Astrocyte (in vitro differentiated cells and primary cell): ENCODE measurements at regions not wholly inside any gene's neighbourhood (a gene's known extent, or its start where the extent isn't known, plus 50 kb on each side); places are given as distances from the start of the nearest gene placed in this dataset.

ENCODE experiments used
- DNase-seq: peaks from one replicate; pipeline ENCODE4 v3.0.0-alpha.2; 2010; ENCODE audit warnings: low read depth
- FAIRE-seq: peaks from 2 replicates; lab custom pipeline; 2011; peaks lifted over from hg19 to GRCh38; lab: Jason Lieb, UNC
- H2AFZ ChIP-seq: 2 replicates; pipeline ENCODE4 v1.6.0; 2012; ENCODE audit warnings: low read depth, low read length, inconsistent platforms
- H3K27ac ChIP-seq: 2 replicates; pipeline ENCODE4 v1.5.1; 2011; ENCODE audit warnings: low read depth, low read length, inconsistent platforms
- H3K27me3 ChIP-seq: 2 replicates; pipeline ENCODE4 v1.6.0; 2011; ENCODE audit warnings: low read length, inconsistent platforms; ENCODE audit not compliant: insufficient read depth
- H3K36me3 ChIP-seq: 2 replicates; pipeline ENCODE4 v1.5.1; 2011; ENCODE audit warnings: low read length, inconsistent platforms; ENCODE audit not compliant: insufficient read depth
- H3K4me1 ChIP-seq: 2 replicates; pipeline ENCODE4 v1.5.1; 2011; ENCODE audit warnings: low read length, inconsistent platforms; ENCODE audit not compliant: insufficient read depth
- H3K4me2 ChIP-seq: 2 replicates; pipeline ENCODE4 v1.6.0; 2012; ENCODE audit warnings: low read length, inconsistent platforms
- H3K4me3 ChIP-seq: 2 replicates; pipeline ENCODE4 v1.5.1; 2011; ENCODE audit warnings: low read depth, mild to moderate bottlenecking, low read length, inconsistent platforms; ENCODE audit not compliant: insufficient read depth
- H3K79me2 ChIP-seq: 2 replicates; pipeline ENCODE4 v1.6.0; 2012; ENCODE audit warnings: mild to moderate bottlenecking, low read length, inconsistent platforms; ENCODE audit not compliant: insufficient read depth
- H3K9ac ChIP-seq: 2 replicates; pipeline ENCODE4 v1.6.0; 2012; ENCODE audit warnings: mild to moderate bottlenecking, low read length, inconsistent platforms
- H3K9me3 ChIP-seq: 2 replicates; pipeline ENCODE4 v1.5.1; 2012; ENCODE audit warnings: low read depth, mild to moderate bottlenecking, low read length, inconsistent platforms; ENCODE audit not compliant: insufficient read depth
- H4K20me1 ChIP-seq: 2 replicates; pipeline ENCODE4 v1.6.0; 2012; ENCODE audit warnings: low read length, inconsistent platforms; ENCODE audit not compliant: insufficient read depth
- H3K27ac Mint-ChIP-seq: one replicate; pipeline ENCODE4 v1.8.0; 2021; ENCODE audit warnings: mild to moderate bottlenecking, mixed read lengths; ENCODE audit not compliant: unreplicated experiment
- H3K27me3 Mint-ChIP-seq: one replicate; pipeline ENCODE4 v1.8.0; 2021; ENCODE audit warnings: low read depth, mixed read lengths; ENCODE audit not compliant: unreplicated experiment
- H3K36me3 Mint-ChIP-seq: one replicate; pipeline ENCODE4 v1.8.0; 2021; ENCODE audit warnings: low read depth, mixed read lengths; ENCODE audit not compliant: unreplicated experiment
- H3K4me1 Mint-ChIP-seq: one replicate; pipeline ENCODE4 v1.8.0; 2021; ENCODE audit warnings: low read depth, mixed read lengths; ENCODE audit not compliant: unreplicated experiment
- H3K4me3 Mint-ChIP-seq: one replicate; pipeline ENCODE4 v1.8.0; 2021; ENCODE audit warnings: mild to moderate bottlenecking, moderate library complexity, mixed read lengths; ENCODE audit not compliant: unreplicated experiment
- H3K9me3 Mint-ChIP-seq: one replicate; pipeline ENCODE4 v1.8.0; 2021; ENCODE audit warnings: mild to moderate bottlenecking, mixed read lengths; ENCODE audit not compliant: unreplicated experiment
- CTCF ChIP-seq: IDR thresholded peaks from 2 replicates; pipeline ENCODE4 v1.5.1; 2011; ENCODE audit warnings: low read depth, mild to moderate bottlenecking, inconsistent platforms, low read length, moderate library complexity; ENCODE audit not compliant: insufficient read depth
- EZH2 ChIP-seq: IDR thresholded peaks from 2 replicates; pipeline ENCODE4 v1.6.1; 2012; ENCODE audit warnings: mild to moderate bottlenecking, low read length, inconsistent platforms; ENCODE audit not compliant: insufficient read depth

GRCh38 chr17:77399319-77399957 lies 258.7 kb downstream of the SEC14L1 start:
- Histone ChIP-seq H4K20me1 (peaks cover 74% of the 10 kb centered on the region), H3K4me2 (no peak overlapping the region), H3K9me3 (no peaks in the 10 kb centered on the region), H2AFZ (no peak overlapping the region), H3K4me1 (peaks cover 36% of the 10 kb centered on the region), H3K4me3 (no peak overlapping the region), H3K27ac (no peak overlapping the region), H3K36me3 (peaks cover 2% of the 10 kb centered on the region), H3K79me2 (peaks cover 98% of the 10 kb centered on the region), H3K27me3 (no peaks in the 10 kb centered on the region), H3K9ac (no peak overlapping the region)
- peaks cover 21% of the 10 kb centered on the region for H3K4me1 Mint-ChIP-seq
- no peak overlapping the region for H3K4me3 Mint-ChIP-seq
- H3K9me3 Mint-ChIP-seq: no peaks in the 10 kb centered on the region
- TF ChIP-seq CTCF (no peak), EZH2 (no peak)
- FAIRE-seq: no peak
- H3K27ac Mint-ChIP-seq: no peak overlapping the region
- peaks cover 23% of the 10 kb centered on the region for H3K36me3 Mint-ChIP-seq
- DNase-seq: no peak
- no peaks in the 10 kb centered on the region for H3K27me3 Mint-ChIP-seq

GRCh38 chr17:77400445-77400870 lies 259.7 kb downstream of the SEC14L1 start:
- no peak overlapping the region for H2AFZ ChIP-seq
- no peak overlapping the region for H3K27ac ChIP-seq
- peaks cover 23% of the 10 kb centered on the region for H3K36me3 Mint-ChIP-seq
- no peaks in the 10 kb centered on the region for H3K27me3 ChIP-seq
- H3K4me3 Mint-ChIP-seq: no peak overlapping the region
- H3K79me2 ChIP-seq: peaks cover 98% of the 10 kb centered on the region
- peaks cover 2% of the 10 kb centered on the region for H3K36me3 ChIP-seq
- DNase-seq: no peak
- no peaks in the 10 kb centered on the region for H3K27me3 Mint-ChIP-seq
- no peak overlapping the region for H3K4me2 ChIP-seq
- H3K27ac Mint-ChIP-seq: peak overlapping the region; percentile 47
- H3K4me1 Mint-ChIP-seq: peaks cover 22% of the 10 kb centered on the region
- FAIRE-seq: no peak
- no peak overlapping the region for H3K4me3 ChIP-seq
- peaks cover 71% of the 10 kb centered on the region for H4K20me1 ChIP-seq
- H3K4me1 ChIP-seq: peaks cover 40% of the 10 kb centered on the region
- no peaks in the 10 kb centered on the region for H3K9me3 Mint-ChIP-seq
- no peaks in the 10 kb centered on the region for H3K9me3 ChIP-seq
- no peak for TF ChIP-seq EZH2
- no peak for TF ChIP-seq CTCF
- H3K9ac ChIP-seq: peak overlapping the region; percentile 21

- Histone ChIP-seq H3K9me3 (no peaks in the 10 kb centered on the region), H3K27me3 (no peaks in the 10 kb centered on the region), H3K79me2 (peaks cover 96% of the 10 kb centered on the region), H4K20me1 (peaks cover 55% of the 10 kb centered on the region), H3K4me2 (no peak overlapping the region), H3K27ac (no peak overlapping the region), H3K4me3 (no peak overlapping the region), H2AFZ (no peak overlapping the region), H3K36me3 (peaks cover 3% of the 10 kb centered on the region), H3K9ac (no peak overlapping the region), H3K4me1 (peaks cover 46% of the 10 kb centered on the region)
- Mint-ChIP-seq H3K27ac (no peak overlapping the region), H3K9me3 (peaks cover 2% of the 10 kb centered on the region), H3K4me3 (no peak overlapping the region), H3K4me1 (peaks cover 31% of the 10 kb centered on the region), H3K27me3 (no peaks in the 10 kb centered on the region), H3K36me3 (peaks cover 22% of the 10 kb centered on the region)
- TF ChIP-seq EZH2: no peak
- DNase-seq (no peak), FAIRE-seq (no peak)
Observed at GRCh38 chr17:77402159-77402731, 261.5 kb downstream of the SEC14L1 start.
